ENCODE measurements at regions not wholly inside any gene's neighbourhood (a gene's known extent, or its start where the extent isn't known, plus 50 kb on each side); places are given as distances from the start of the nearest gene placed in this dataset.

DNA sequence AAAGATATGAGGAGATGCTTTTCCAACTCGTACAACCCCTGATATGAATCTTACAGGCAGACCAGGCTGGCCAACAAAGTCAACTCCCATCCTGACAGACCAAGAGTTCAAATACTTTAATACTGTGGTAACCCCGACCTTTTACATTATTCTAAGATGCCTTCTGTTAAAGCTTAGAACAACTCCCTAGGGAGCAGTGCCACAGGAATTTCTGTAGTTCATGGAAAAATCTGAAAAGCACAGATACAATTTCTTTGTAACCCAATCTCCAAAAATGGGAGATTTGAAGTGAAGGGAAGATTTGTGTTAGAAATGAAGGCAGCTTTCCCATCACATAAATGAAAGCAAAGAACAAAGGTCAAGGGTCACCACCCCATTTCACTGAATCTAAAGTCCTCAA, 151.3 kb upstream of the BEND6 start:
- DNase-seq (ENCODE audit: extremely low spot score, unreplicated experiment): no peak
- peaks cover 3% of the 10 kb centered on the region for H3K36me3 Mint-ChIP-seq
- no peak overlapping the region for H3K27ac Mint-ChIP-seq
- H3K4me1 Mint-ChIP-seq (ENCODE audit: unreplicated experiment): peaks cover 21% of the 10 kb centered on the region
- H3K27me3 Mint-ChIP-seq: no peaks in the 10 kb centered on the region
- H3K9me3 Mint-ChIP-seq: no peaks in the 10 kb centered on the region
- TF ChIP-seq CTCF (conservative IDR thresholded peaks at IDR 0.05): no peak
- no peak overlapping the region for H3K4me3 Mint-ChIP-seq

DNA sequence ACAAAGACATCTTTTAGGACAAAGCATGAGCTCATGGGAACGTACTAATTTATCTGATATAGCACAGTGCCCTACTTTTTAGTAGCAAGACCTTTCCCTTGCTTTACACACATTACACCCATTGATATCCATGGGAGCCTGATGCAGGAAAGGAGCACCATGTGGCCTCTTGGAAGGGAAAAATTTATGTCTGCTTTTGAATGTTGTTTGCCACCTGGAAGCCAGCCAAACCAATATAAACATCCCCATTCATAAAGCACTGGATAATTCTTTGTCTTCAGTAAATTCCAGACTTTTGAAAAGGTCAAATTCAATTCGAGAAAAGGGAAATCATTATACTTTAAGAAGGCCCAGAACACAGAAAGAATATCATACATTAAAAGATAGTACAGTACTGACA, 152.3 kb upstream of the BEND6 start:
- no peak for DNase-seq (ENCODE audit: extremely low spot score, unreplicated experiment)
- Mint-ChIP-seq H3K27ac (no peak overlapping the region), H3K4me3 (no peak overlapping the region), H3K27me3 (no peaks in the 10 kb centered on the region), H3K36me3 (peaks cover 4% of the 10 kb centered on the region), H3K9me3 (no peaks in the 10 kb centered on the region), H3K4me1 (ENCODE audit: unreplicated experiment) (peaks cover 14% of the 10 kb centered on the region)
- no peak for TF ChIP-seq CTCF (conservative IDR thresholded peaks at IDR 0.05)

DNA sequence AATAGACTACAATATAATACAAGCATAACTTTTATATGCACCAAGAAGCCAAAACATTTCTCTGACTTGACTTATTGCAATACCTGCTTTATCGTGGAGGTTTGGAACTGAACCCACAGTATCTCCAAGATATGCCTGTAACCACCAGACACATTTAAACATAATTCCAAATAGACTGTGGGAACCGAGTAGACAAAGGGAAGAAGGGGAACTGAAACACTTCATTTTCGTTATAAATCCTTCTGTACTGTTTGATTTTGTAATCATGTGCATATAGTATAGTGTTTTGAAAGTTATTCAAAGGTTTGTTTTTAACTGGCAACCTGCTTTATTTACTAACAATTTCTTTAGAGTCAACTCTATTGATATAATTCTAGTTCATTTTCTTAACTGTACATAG, 154.9 kb upstream of the BEND6 start:
- H3K27ac Mint-ChIP-seq: no peak overlapping the region

GRCh38 chr6:56798163-56798562, 155.5 kb upstream of the DST start:
- H3K36me3 Mint-ChIP-seq: peaks cover 4% of the 10 kb centered on the region
- H3K9me3 Mint-ChIP-seq: peaks cover 4% of the 10 kb centered on the region
- TF ChIP-seq CTCF (conservative IDR thresholded peaks at IDR 0.05): no peak
- H3K4me1 Mint-ChIP-seq (ENCODE audit: unreplicated experiment): peaks cover 23% of the 10 kb centered on the region
- no peak overlapping the region for H3K27ac Mint-ChIP-seq
- H3K4me3 Mint-ChIP-seq: no peak overlapping the region
- no peaks in the 10 kb centered on the region for H3K27me3 Mint-ChIP-seq
- no peak for DNase-seq (ENCODE audit: extremely low spot score, unreplicated experiment)

More for the DNA sequence above, 154.9 kb upstream of the BEND6 start:
- Mint-ChIP-seq H3K36me3 (peaks cover 4% of the 10 kb centered on the region), H3K27me3 (no peaks in the 10 kb centered on the region), H3K4me3 (no peak overlapping the region), H3K9me3 (peaks cover 4% of the 10 kb centered on the region), H3K4me1 (ENCODE audit: unreplicated experiment) (peaks cover 25% of the 10 kb centered on the region)
- no peak for DNase-seq (ENCODE audit: extremely low spot score, unreplicated experiment)
- no peak for TF ChIP-seq CTCF (conservative IDR thresholded peaks at IDR 0.05)

GRCh38 chr6:56796196-56796532, 153.5 kb upstream of the DST start:
- no peak for TF ChIP-seq CTCF (conservative IDR thresholded peaks at IDR 0.05)
- Mint-ChIP-seq H3K27me3 (no peaks in the 10 kb centered on the region), H3K27ac (no peak overlapping the region), H3K9me3 (peaks cover 4% of the 10 kb centered on the region), H3K4me3 (no peak overlapping the region), H3K36me3 (peaks cover 4% of the 10 kb centered on the region), H3K4me1 (ENCODE audit: unreplicated experiment) (peaks cover 16% of the 10 kb centered on the region)
- no peak for DNase-seq (ENCODE audit: extremely low spot score, unreplicated experiment)
